Lung (tissue), 11 donors: ENCODE measurements at regions not wholly inside any gene's neighbourhood (a gene's known extent, or its start where the extent isn't known, plus 50 kb on each side); places are given as distances from the start of the nearest gene placed in this dataset.

Source experiments
- ATAC-seq: fragments of 200-7000 bp; cut with Tn5 transposase; one replicate; pipeline ENCODE4 v1.9.1; 2020; ENCODE audit warnings: moderate number of reproducible peaks; ENCODE audit not compliant: insufficient read depth, low FRiP score
- DNase-seq, 3 donors: peaks; one replicate each; pipeline ENCODE4 v3.0.0-alpha.2; 2013 to 2017
- H3K27ac ChIP-seq, 2 donors: one replicate each; pipeline ENCODE4 v1.5.1; 2013; ENCODE audit warnings: mild to moderate bottlenecking in 2 of 2, moderate library complexity in 2 of 2, control low read depth in 1 of 2, inconsistent platforms in 1 of 2, low read depth in 1 of 2, low read length in 1 of 2
- H3K27me3 ChIP-seq, 3 donors: one replicate each; pipeline ENCODE4 v1.5.1; 2013; ENCODE audit warnings: low read length in 2 of 3; ENCODE audit not compliant: control insufficient read depth in 3 of 3, insufficient read depth in 3 of 3
- H3K36me3 ChIP-seq, 4 donors: one replicate each; pipeline ENCODE4 v1.5.1; 2013; ENCODE audit warnings: low read length in 4 of 4, mild to moderate bottlenecking in 1 of 4, moderate library complexity in 1 of 4; ENCODE audit not compliant: control insufficient read depth in 4 of 4, insufficient read depth in 4 of 4
- H3K4me1 ChIP-seq, 5 donors: one replicate each; pipeline ENCODE4 v1.5.1; 2013; ENCODE audit warnings: low read length in 5 of 5, mild to moderate bottlenecking in 2 of 5, moderate library complexity in 1 of 5; ENCODE audit not compliant: control insufficient read depth in 5 of 5, insufficient read depth in 5 of 5
- H3K4me3 ChIP-seq: one replicate; pipeline ENCODE4 v1.5.1; 2013; ENCODE audit warnings: mild to moderate bottlenecking, control low read depth, moderate library complexity
- H3K9ac ChIP-seq, 2 donors: one replicate each; pipeline ENCODE4 v1.5.1; 2013; ENCODE audit warnings: low read length in 2 of 2, control low read depth in 1 of 2; ENCODE audit not compliant: insufficient read depth in 1 of 2
- H3K9me3 ChIP-seq, 4 donors: one replicate each; pipeline ENCODE4 v1.5.1; 2013; ENCODE audit warnings: low read length in 3 of 4, mild to moderate bottlenecking in 1 of 4, moderate library complexity in 1 of 4; ENCODE audit not compliant: control insufficient read depth in 4 of 4, insufficient read depth in 3 of 4
- WGBS, 2 donors: extraction: QIAGEN DNeasy Blood & Tissue Kit; methylation state at CpG; one replicate each; pipeline ENCODE4 v1.1.7; 2013; 5-methylcytosine and 5-hydroxymethylcytosine counted together
- TF ChIP-seq, protein P1 (sequence below): IDR thresholded peaks from 2 replicates; pipeline ENCODE4 v1.5.1; 2012; ENCODE audit warnings: mild to moderate bottlenecking; ENCODE audit errors: control extremely low read depth, extremely low read depth
- donor health status: control.
- donor health status: control.
- donor health status: Bipolar disorder and iron deficiency.
- donor health status: healthy.
- donor health status: DM: yes; HTN: yes; CAD: no.

DNA sequence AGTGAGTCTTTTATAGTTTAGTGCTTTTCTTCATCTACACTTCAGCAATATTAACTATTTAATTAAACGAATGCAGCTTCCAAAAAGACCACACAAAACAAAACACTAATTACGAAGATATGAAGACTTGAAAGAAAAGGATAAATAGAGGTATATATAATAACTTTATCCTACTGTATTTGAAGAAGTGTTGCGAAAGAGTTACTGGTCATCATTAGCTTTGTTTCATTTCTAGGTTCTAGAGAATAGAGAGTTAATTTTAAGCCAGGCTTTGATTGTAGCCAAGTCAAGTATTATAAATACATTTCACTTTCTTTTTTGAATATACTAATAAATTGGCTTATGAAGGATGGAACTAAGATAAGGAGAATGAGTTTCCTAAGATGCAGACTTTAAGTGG is 416.8 kb upstream of the GBE1 start:
- 86 to 92% methylated on average over 3 of the region's 3 CpGs for WGBS, 2 donors
- TF ChIP-seq, protein P1, sequence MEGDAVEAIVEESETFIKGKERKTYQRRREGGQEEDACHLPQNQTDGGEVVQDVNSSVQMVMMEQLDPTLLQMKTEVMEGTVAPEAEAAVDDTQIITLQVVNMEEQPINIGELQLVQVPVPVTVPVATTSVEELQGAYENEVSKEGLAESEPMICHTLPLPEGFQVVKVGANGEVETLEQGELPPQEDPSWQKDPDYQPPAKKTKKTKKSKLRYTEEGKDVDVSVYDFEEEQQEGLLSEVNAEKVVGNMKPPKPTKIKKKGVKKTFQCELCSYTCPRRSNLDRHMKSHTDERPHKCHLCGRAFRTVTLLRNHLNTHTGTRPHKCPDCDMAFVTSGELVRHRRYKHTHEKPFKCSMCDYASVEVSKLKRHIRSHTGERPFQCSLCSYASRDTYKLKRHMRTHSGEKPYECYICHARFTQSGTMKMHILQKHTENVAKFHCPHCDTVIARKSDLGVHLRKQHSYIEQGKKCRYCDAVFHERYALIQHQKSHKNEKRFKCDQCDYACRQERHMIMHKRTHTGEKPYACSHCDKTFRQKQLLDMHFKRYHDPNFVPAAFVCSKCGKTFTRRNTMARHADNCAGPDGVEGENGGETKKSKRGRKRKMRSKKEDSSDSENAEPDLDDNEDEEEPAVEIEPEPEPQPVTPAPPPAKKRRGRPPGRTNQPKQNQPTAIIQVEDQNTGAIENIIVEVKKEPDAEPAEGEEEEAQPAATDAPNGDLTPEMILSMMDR, result no peak
- Histone ChIP-seq H3K4me3 (no peak overlapping the region), H3K27me3 (no peaks in the 10 kb centered on the region), H3K4me1 (no peaks in the 10 kb centered on the region), H3K27ac (no peak overlapping the region), H3K9ac (no peak overlapping the region), H3K9me3 (no peaks in the 10 kb centered on the region), H3K36me3 (no peaks in the 10 kb centered on the region)
- no peak for DNase-seq
- no peak for ATAC-seq

DNA sequence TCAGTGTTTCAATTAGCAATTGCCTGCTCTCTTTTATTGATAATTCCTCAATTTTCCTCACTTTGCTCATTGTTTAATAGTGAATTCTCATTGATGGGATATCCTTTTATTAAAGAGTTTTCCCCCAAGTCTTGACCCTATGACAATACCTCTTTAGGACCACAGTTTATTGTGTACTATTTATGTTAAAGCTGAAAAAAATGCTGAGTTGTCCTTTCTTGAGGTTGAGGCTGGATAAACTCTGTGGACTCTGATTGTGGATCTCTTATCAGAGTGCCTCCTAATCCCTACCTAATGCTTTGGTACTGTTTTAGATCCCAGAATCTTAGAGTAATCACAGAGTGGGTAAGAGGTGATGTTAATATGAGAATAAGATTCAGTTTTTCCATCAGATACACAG is 416.3 kb upstream of the GBE1 start:
- DNase-seq (no peak), ATAC-seq (no peak)
- H3K27me3 ChIP-seq, result no peaks in the 10 kb centered on the region
- H3K9me3 ChIP-seq, result no peaks in the 10 kb centered on the region
- TF ChIP-seq, protein P1, result no peak
- no peak overlapping the region for H3K4me3 ChIP-seq
- no peaks in the 10 kb centered on the region for H3K4me1 ChIP-seq
- no peaks in the 10 kb centered on the region for H3K36me3 ChIP-seq
- no peak overlapping the region for H3K9ac ChIP-seq
- no peak overlapping the region for H3K27ac ChIP-seq

DNA sequence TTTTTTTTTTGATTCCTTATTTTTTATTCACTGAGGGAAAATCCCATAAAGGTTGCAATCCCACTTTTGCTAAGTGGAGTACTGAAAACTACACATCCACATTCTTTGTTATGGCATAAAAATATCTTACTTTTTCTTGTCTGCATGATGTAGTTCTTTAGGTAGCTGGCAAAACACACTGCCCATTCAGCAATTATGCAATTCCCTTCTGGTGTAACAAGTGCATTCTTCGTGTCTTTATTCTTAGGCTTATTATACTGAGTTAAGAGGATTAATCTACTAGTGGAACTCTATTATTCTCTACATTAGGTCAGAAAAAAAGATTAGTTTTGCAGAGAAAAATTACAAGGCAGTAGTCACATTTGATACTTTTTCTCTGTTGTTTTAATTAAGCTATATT is 403.8 kb upstream of the GBE1 start:
- Histone ChIP-seq H3K9ac (no peak overlapping the region), H3K4me3 (no peak overlapping the region), H3K27me3 (no peaks in the 10 kb centered on the region), H3K36me3 (no peaks in the 10 kb centered on the region), H3K27ac (no peak overlapping the region), H3K9me3 (no peaks in the 10 kb centered on the region), H3K4me1 (no peaks in the 10 kb centered on the region)
- WGBS, 2 donors, result 63 to 75% methylated on average over 1 of the region's 1 CpG
- no peak for ATAC-seq
- TF ChIP-seq, protein P1, result no peak
- no peak for DNase-seq

DNA sequence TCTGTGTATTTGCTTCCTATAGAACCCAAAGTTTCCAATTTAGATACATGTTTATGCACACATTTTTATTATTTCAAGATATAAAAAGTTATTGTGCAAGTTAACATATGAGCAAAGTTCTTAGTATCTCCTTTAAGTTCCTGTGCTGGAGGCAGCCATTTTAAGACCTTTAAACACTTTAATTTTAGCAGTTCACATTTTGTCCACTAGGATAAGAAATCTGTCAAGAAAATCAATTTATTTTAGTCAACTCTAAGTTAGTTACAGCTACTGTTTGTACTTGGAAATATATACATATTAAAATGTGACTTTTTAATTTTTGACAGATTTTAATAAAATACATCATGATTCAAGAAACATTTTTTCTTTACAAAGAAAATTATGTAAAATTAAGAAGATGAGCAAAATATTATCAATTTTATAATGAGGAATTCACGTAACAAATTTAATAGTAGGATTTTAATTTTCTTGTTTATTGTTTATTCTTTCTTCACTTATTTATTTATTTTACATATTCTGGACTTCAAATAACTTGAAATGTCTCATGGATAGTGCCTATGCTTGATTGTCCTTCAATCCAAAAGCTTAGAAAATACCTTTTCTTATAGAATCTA is 402.6 kb upstream of the GBE1 start:
- no peak overlapping the region for H3K4me3 ChIP-seq
- ATAC-seq, result no peak
- H3K4me1 ChIP-seq, result no peaks in the 10 kb centered on the region
- no peak for DNase-seq
- H3K27me3 ChIP-seq, result no peaks in the 10 kb centered on the region
- no peak overlapping the region for H3K9ac ChIP-seq
- no peak overlapping the region for H3K27ac ChIP-seq
- H3K36me3 ChIP-seq, result no peaks in the 10 kb centered on the region
- no peaks in the 10 kb centered on the region for H3K9me3 ChIP-seq
- TF ChIP-seq, protein P1, result no peak
- WGBS, 2 donors, result 96 to 98% methylated on average over 1 of the region's 1 CpG
